ENCODE measurements at regions not wholly inside any gene's neighbourhood (a gene's known extent, or its start where the extent isn't known, plus 50 kb on each side); places are given as distances from the start of the nearest gene placed in this dataset.

DNA sequence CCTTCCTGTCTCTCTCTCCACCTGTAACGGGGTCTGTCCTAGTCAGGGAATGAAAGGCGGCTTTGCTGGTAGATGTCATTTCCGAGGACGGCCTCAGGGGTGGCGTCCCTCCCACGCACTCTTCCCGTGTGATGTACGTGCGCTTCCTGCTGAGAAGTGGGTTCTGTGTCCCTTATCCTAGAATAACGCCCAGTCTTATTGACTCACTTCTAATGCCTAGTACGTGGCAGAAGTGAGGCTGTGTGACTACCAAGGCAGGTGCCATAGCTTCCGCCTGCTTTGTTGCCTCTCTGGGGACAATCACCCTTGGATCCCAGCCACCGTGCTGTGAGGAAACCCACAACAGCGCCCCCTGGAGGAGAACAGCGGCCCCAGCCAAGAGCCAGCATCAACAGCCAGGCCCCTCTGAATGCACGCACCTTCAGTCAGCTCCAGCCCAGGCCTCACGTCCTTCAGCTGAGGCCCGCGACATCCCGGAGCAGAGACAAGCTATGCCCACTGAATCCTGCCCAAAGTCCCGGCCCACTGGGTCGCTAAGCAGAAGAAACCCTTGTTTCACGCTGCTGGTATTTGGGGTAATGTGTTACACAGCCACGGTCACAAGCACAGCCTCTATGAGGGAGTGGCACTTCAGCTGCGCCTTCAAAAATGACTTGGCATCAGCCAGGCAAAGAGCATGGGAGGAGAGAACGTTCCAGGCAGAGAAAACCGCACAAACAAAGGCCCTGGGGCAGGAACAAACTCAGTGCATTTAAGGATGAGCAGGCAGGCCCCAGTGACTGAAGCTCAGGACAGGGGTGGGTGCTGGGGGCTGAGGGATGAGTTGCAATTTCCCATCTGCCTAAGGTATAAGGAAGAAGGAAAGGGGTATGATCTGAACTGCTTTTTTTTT lies 224.2 kb downstream of the NFATC2 start:
- 0 out of 2 replicates have a peak overlapping the region, but pooled peaks have one; percentile 19 for H3K14ac ChIP-seq (replicated peaks; ENCODE audit: low read depth, low read length)
- H2BK5ac ChIP-seq (ENCODE audit: low read depth, low read length, poor library complexity, severe bottlenecking) = no peak overlapping the region
- H3K27ac ChIP-seq (ENCODE audit: insufficient read depth, low read length) = no peak overlapping the region
- H3K4me1 ChIP-seq (ENCODE audit: control insufficient read depth, insufficient read depth, low read length) = peaks cover 5% of the 10 kb centered on the region; the same call in 1 of the 2 replicates
- intact Hi-C loops (cut with micrococcal nuclease) = no loop called here
- no peak for DNase-seq
- H2AK9ac ChIP-seq (replicated peaks; ENCODE audit: low read depth, low read length, poor library complexity) = no peak overlapping the region
- H3K18ac ChIP-seq (ENCODE audit: low read depth, low read length) = no peak overlapping the region
- H3K9ac ChIP-seq (ENCODE audit: low read depth, low read length) = no peak overlapping the region
- H4K5ac ChIP-seq (ENCODE audit: low read depth, low read length) = no peak overlapping the region
- H3K9me1 ChIP-seq (ENCODE audit: insufficient read depth, low read length) = peaks cover 10% of the 10 kb centered on the region
- 71% methylated on average over 20 of the region's 27 CpGs; no CpG with 5 or more reads in 1 of the 2 experiments for WGBS, 2 experiments (ENCODE audit: extremely low coverage in 2 of 2, insufficient read length in 1 of 2)
- peak overlapping the region; percentile 52; the same call in 1 of the 2 replicates for H2BK20ac ChIP-seq (ENCODE audit: low read depth, low read length)
- no TSS peak for BruUV-seq (replicated peaks)
- no peak for ATAC-seq (ENCODE audit: low read depth)
- TF ChIP-seq, protein P1, sequence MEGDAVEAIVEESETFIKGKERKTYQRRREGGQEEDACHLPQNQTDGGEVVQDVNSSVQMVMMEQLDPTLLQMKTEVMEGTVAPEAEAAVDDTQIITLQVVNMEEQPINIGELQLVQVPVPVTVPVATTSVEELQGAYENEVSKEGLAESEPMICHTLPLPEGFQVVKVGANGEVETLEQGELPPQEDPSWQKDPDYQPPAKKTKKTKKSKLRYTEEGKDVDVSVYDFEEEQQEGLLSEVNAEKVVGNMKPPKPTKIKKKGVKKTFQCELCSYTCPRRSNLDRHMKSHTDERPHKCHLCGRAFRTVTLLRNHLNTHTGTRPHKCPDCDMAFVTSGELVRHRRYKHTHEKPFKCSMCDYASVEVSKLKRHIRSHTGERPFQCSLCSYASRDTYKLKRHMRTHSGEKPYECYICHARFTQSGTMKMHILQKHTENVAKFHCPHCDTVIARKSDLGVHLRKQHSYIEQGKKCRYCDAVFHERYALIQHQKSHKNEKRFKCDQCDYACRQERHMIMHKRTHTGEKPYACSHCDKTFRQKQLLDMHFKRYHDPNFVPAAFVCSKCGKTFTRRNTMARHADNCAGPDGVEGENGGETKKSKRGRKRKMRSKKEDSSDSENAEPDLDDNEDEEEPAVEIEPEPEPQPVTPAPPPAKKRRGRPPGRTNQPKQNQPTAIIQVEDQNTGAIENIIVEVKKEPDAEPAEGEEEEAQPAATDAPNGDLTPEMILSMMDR (conservative IDR thresholded peaks at IDR 0.05; ENCODE audit: low read depth, low read length) = peak; percentile 48
- peak; percentile 19; the same call in 1 of the 2 replicates for TF ChIP-seq RAD21 (IDR thresholded peaks at IDR 0.05; ENCODE audit: low read length)
- TF ChIP-seq RCOR1 (IDR thresholded peaks at IDR 0.05; ENCODE audit: insufficient replicate concordance, low read length) = no peak
- peak; percentile 38 for TF ChIP-seq SMC3 (IDR thresholded peaks at IDR 0.05; ENCODE audit: low read depth, low read length)
- peak overlapping the region; percentile 72 for H2AFZ ChIP-seq (replicated peaks; ENCODE audit: low read length, poor library complexity)
- H3K36me3 ChIP-seq (ENCODE audit: control insufficient read depth, insufficient read depth, low read length) = no peaks in the 10 kb centered on the region
- peak overlapping the region in 1 of 2 experiments; percentile 45; a peak in 1 of 4 replicates for H4K8ac ChIP-seq (ENCODE audit: low read depth in 2 of 2, low read length in 2 of 2)
- H2AK5ac ChIP-seq (ENCODE audit: low read depth, low read length) = peak overlapping the region; percentile 68
- ChIA-PET CTCF (interaction anchor here (0.9 kb wide), 1 partner anchor 10 kb away, joined by 3 read pairs; no protein-coding TSS in a partner anchor), POLR2A (ENCODE audit: unreplicated experiment) (no interaction called here)
- dilution Hi-C loops (cut with HindIII; ENCODE audit: low sequenced_read_pairs, unreplicated experiment) = no loop called here
- H3K27me3 ChIP-seq (ENCODE audit: control insufficient read depth, insufficient read depth, low read length) = no peaks in the 10 kb centered on the region
- peak overlapping the region; percentile 56; the same call in 1 of the 2 replicates for H2BK120ac ChIP-seq (ENCODE audit: low read depth, low read length)
- no peak overlapping the region for H3K4me3 ChIP-seq (ENCODE audit: insufficient read depth, low read depth, low read length)
- H4K20me1 ChIP-seq (ENCODE audit: insufficient read depth, low read length) = no peaks in the 10 kb centered on the region
- in situ Hi-C loops (cut with MboI; ENCODE audit: low sequenced_read_pairs) = no loop called here
- no peak overlapping the region for H3K4me2 ChIP-seq (ENCODE audit: low read depth, low read length)
- H3K9me3 ChIP-seq (ENCODE audit: control insufficient read depth, insufficient read depth, low read length) = 0 out of 2 replicates have a peak, but pooled peaks cover 2% of the 10 kb centered on the region
- H3K23ac ChIP-seq (ENCODE audit: low read depth, low read length) = no peak overlapping the region
- H2BK15ac ChIP-seq (ENCODE audit: low read depth, low read length) = 0 out of 3 replicates have a peak overlapping the region, but pooled peaks have one; percentile 10
- H3K79me1 ChIP-seq (ENCODE audit: low read depth in 1 of 2, low read length in 2 of 2) = no peaks in the 10 kb centered on the region
- no peak overlapping the region; the same call in 1 of the 2 replicates for H4K91ac ChIP-seq (ENCODE audit: insufficient read depth, low read depth, low read length)
- no peak overlapping the region; the same call in 1 of the 2 replicates for H3K4ac ChIP-seq (ENCODE audit: low read depth, low read length)
- H3K56ac ChIP-seq (ENCODE audit: extremely low read depth, insufficient read depth, low read length) = no peak overlapping the region

Measured in IMR-90 (cell line).